A673 (cell line): ENCODE measurements at regions not wholly inside any gene's neighbourhood (a gene's known extent, or its start where the extent isn't known, plus 50 kb on each side); places are given as distances from the start of the nearest gene placed in this dataset.

Experiments
- EZH2 ChIP-seq: fragments of 200-600 bp; sonication (generic); IDR thresholded peaks from 2 replicates; pipeline ENCODE4 v1.6.1; 2017; ENCODE audit warnings: borderline replicate concordance, low read depth, mild to moderate bottlenecking, mixed read lengths, antibody characterized with exemption, low read length; ENCODE audit not compliant: poor library complexity, severe bottlenecking
- TF ChIP-seq, protein P1 (sequence below): fragments of 300-800, 200-600 bp; sonication (generic); conservative IDR thresholded peaks from 2 replicates; pipeline ENCODE4 v1.5.1; 2017; ENCODE audit warnings: low read depth, mild to moderate bottlenecking, antibody characterized with exemption, low read length, moderate library complexity, mixed read lengths

- TF ChIP-seq EZH2 = no peak
- TF ChIP-seq, protein P1, sequence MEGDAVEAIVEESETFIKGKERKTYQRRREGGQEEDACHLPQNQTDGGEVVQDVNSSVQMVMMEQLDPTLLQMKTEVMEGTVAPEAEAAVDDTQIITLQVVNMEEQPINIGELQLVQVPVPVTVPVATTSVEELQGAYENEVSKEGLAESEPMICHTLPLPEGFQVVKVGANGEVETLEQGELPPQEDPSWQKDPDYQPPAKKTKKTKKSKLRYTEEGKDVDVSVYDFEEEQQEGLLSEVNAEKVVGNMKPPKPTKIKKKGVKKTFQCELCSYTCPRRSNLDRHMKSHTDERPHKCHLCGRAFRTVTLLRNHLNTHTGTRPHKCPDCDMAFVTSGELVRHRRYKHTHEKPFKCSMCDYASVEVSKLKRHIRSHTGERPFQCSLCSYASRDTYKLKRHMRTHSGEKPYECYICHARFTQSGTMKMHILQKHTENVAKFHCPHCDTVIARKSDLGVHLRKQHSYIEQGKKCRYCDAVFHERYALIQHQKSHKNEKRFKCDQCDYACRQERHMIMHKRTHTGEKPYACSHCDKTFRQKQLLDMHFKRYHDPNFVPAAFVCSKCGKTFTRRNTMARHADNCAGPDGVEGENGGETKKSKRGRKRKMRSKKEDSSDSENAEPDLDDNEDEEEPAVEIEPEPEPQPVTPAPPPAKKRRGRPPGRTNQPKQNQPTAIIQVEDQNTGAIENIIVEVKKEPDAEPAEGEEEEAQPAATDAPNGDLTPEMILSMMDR = no peak
Observed at GRCh38 chr20:12466915-12467314, 541.9 kb upstream of the SPTLC3 start.
